ENCODE measurements at regions not wholly inside any gene's neighbourhood (a gene's known extent, or its start where the extent isn't known, plus 50 kb on each side); places are given as distances from the start of the nearest gene placed in this dataset.
A peak's percentile ranks its signal among the peaks of the same experiment; 100 is the strongest.

- no peak for TF ChIP-seq CTCF (IDR thresholded peaks at IDR 0.05; ENCODE audit: insufficient read depth, low read depth, low read length, missing control alignments)
- no peak for DNase-seq (ENCODE audit: low read depth)
- H3K4me3 ChIP-seq (ENCODE audit: low read length): no peak overlapping the region
Measured at GRCh38 chr12:126361804-126362203, 1296.6 kb downstream of the AACS start.

- no peak for TF ChIP-seq CTCF (IDR thresholded peaks at IDR 0.05; ENCODE audit: insufficient read depth, low read depth, low read length, missing control alignments)
- no peak overlapping the region for H3K4me3 ChIP-seq (ENCODE audit: low read length)
- no peak for DNase-seq (ENCODE audit: low read depth)
Measured at GRCh38 chr12:126362493-126362892, 1297.3 kb downstream of the AACS start.

GRCh38 chr12:126362964-126363363 is 1297.7 kb downstream of the AACS start:
- no peak overlapping the region for H3K4me3 ChIP-seq (ENCODE audit: low read length)
- no peak for DNase-seq (ENCODE audit: low read depth)
- TF ChIP-seq CTCF (IDR thresholded peaks at IDR 0.05; ENCODE audit: insufficient read depth, low read depth, low read length, missing control alignments): no peak

- TF ChIP-seq CTCF (IDR thresholded peaks at IDR 0.05; ENCODE audit: insufficient read depth, low read depth, low read length, missing control alignments): no peak
- DNase-seq (ENCODE audit: low read depth): peak; percentile 19
- no peak overlapping the region for H3K4me3 ChIP-seq (ENCODE audit: low read length)
Measured at GRCh38 chr12:126369487-126370463, 1304.5 kb downstream of the AACS start.

GRCh38 chr12:126383506-126383905 is 1318.3 kb downstream of the AACS start:
- DNase-seq (ENCODE audit: low read depth): no peak
- H3K4me3 ChIP-seq (ENCODE audit: low read length): no peak overlapping the region
- TF ChIP-seq CTCF (IDR thresholded peaks at IDR 0.05; ENCODE audit: insufficient read depth, low read depth, low read length, missing control alignments): no peak

GRCh38 chr12:126384026-126384564 is 1318.9 kb downstream of the AACS start:
- H3K4me3 ChIP-seq (ENCODE audit: low read length): no peak overlapping the region
- TF ChIP-seq CTCF (IDR thresholded peaks at IDR 0.05; ENCODE audit: insufficient read depth, low read depth, low read length, missing control alignments): no peak
- DNase-seq (ENCODE audit: low read depth): no peak

Measured in epithelial cell of esophagus (primary cell).